Fibroblast of skin of back (primary cell): ENCODE measurements at regions not wholly inside any gene's neighbourhood (a gene's known extent, or its start where the extent isn't known, plus 50 kb on each side); places are given as distances from the start of the nearest gene placed in this dataset.

Experiments
- DNase-seq: peaks from one replicate; pipeline ENCODE4 v3.0.0-alpha.2; 2013

GRCh38 chr5:99116526-99116925, 187.7 kb upstream of the CHD1 start:
- DNase-seq, result no peak

- no peak for DNase-seq
Observed at GRCh38 chr5:99109894-99110293, 181.1 kb upstream of the CHD1 start.

GRCh38 chr5:99105216-99105615, 176.4 kb upstream of the CHD1 start:
- peak; percentile 12 for DNase-seq

GRCh38 chr5:99104538-99105132, 175.8 kb upstream of the CHD1 start:
- peak; percentile 28 for DNase-seq

GRCh38 chr5:99102073-99102697, 173.4 kb upstream of the CHD1 start:
- no peak for DNase-seq

- no peak for DNase-seq
Observed at GRCh38 chr5:99099691-99100090, 170.9 kb upstream of the CHD1 start.

GRCh38 chr5:99089822-99090549, 161.2 kb upstream of the CHD1 start:
- DNase-seq, result no peak

GRCh38 chr5:99088309-99088708, 159.5 kb upstream of the CHD1 start:
- no peak for DNase-seq

- DNase-seq, result no peak
Observed at GRCh38 chr5:99083197-99083596, 154.4 kb upstream of the CHD1 start.

- no peak for DNase-seq
Observed at GRCh38 chr5:99081711-99082110, 152.9 kb upstream of the CHD1 start.

- DNase-seq, result no peak
Observed at GRCh38 chr5:99076723-99077640, 148.2 kb upstream of the CHD1 start.

- DNase-seq, result no peak
Observed at GRCh38 chr5:99072846-99073245, 144.0 kb upstream of the CHD1 start.

- DNase-seq, result no peak
Observed at GRCh38 chr5:99070822-99071221, 142.0 kb upstream of the CHD1 start.

- DNase-seq, result peak; percentile 29
Observed at GRCh38 chr5:99070362-99070761, 141.6 kb upstream of the CHD1 start.

GRCh38 chr5:99068944-99069650, 140.3 kb upstream of the CHD1 start:
- DNase-seq, result no peak

GRCh38 chr5:99063737-99064136, 134.9 kb upstream of the CHD1 start:
- peak; percentile 46 for DNase-seq

- peak; percentile 85 for DNase-seq
Observed at GRCh38 chr5:99061711-99062110, 132.9 kb upstream of the CHD1 start.

- DNase-seq, result no peak
Observed at GRCh38 chr5:99061299-99061698, 132.5 kb upstream of the CHD1 start.

GRCh38 chr5:99060306-99061261, 131.8 kb upstream of the CHD1 start:
- peak; percentile 67 for DNase-seq

GRCh38 chr5:99059685-99060084, 130.9 kb upstream of the CHD1 start:
- DNase-seq, result no peak

GRCh38 chr5:99058466-99058865, 129.7 kb upstream of the CHD1 start:
- peak; percentile 30 for DNase-seq
